ENCODE measurements at regions not wholly inside any gene's neighbourhood (a gene's known extent, or its start where the extent isn't known, plus 50 kb on each side); places are given as distances from the start of the nearest gene placed in this dataset.

GRCh38 chr2:146228020-146228393 lies 1616.8 kb upstream of the ACVR2A start:
- H2AFZ ChIP-seq = no peak overlapping the region
- H3K9ac ChIP-seq = no peak overlapping the region
- H3K4me2 ChIP-seq (ENCODE audit: low read length) = no peak overlapping the region
- no peaks in the 10 kb centered on the region for H3K36me3 ChIP-seq (ENCODE audit: control insufficient read depth, insufficient read depth, low read length)
- H3K4me3 ChIP-seq (ENCODE audit: low read depth, low read length) = no peak overlapping the region
- no peaks in the 10 kb centered on the region for H3K4me1 ChIP-seq
- H3K79me2 ChIP-seq = no peaks in the 10 kb centered on the region
- H3K27ac ChIP-seq = no peak overlapping the region
- H3K27me3 ChIP-seq (ENCODE audit: control insufficient read depth, insufficient read depth, low read length) = no peaks in the 10 kb centered on the region
- TF ChIP-seq CTCF (IDR thresholded peaks at IDR 0.05) = no peak
- no peaks in the 10 kb centered on the region for H3K9me3 ChIP-seq (ENCODE audit: control insufficient read depth, low read length)

- Histone ChIP-seq H3K9me3 (ENCODE audit: control insufficient read depth, low read length) (no peaks in the 10 kb centered on the region), H3K36me3 (ENCODE audit: control insufficient read depth, insufficient read depth, low read length) (no peaks in the 10 kb centered on the region), H3K9ac (no peak overlapping the region), H3K4me1 (no peaks in the 10 kb centered on the region), H2AFZ (no peak overlapping the region), H3K4me3 (ENCODE audit: low read depth, low read length) (no peak overlapping the region), H3K79me2 (no peaks in the 10 kb centered on the region), H3K27me3 (ENCODE audit: control insufficient read depth, insufficient read depth, low read length) (no peaks in the 10 kb centered on the region), H3K27ac (no peak overlapping the region), H3K4me2 (ENCODE audit: low read length) (no peak overlapping the region)
- no peak for TF ChIP-seq CTCF (IDR thresholded peaks at IDR 0.05)
These were observed 1617.4 kb upstream of the ACVR2A start for GRCh38 chr2:146227152-146228019.

GRCh38 chr2:146226077-146226476 lies 1618.8 kb upstream of the ACVR2A start:
- no peak for TF ChIP-seq CTCF (IDR thresholded peaks at IDR 0.05)
- H2AFZ ChIP-seq = no peak overlapping the region
- no peak overlapping the region for H3K27ac ChIP-seq
- H3K4me2 ChIP-seq (ENCODE audit: low read length) = no peak overlapping the region
- H3K9ac ChIP-seq = no peak overlapping the region
- H3K9me3 ChIP-seq (ENCODE audit: control insufficient read depth, low read length) = no peaks in the 10 kb centered on the region
- no peaks in the 10 kb centered on the region for H3K4me1 ChIP-seq
- H3K27me3 ChIP-seq (ENCODE audit: control insufficient read depth, insufficient read depth, low read length) = no peaks in the 10 kb centered on the region
- no peaks in the 10 kb centered on the region for H3K79me2 ChIP-seq
- no peak overlapping the region for H3K4me3 ChIP-seq (ENCODE audit: low read depth, low read length)
- H3K36me3 ChIP-seq (ENCODE audit: control insufficient read depth, insufficient read depth, low read length) = no peaks in the 10 kb centered on the region

GRCh38 chr2:146221826-146222225 lies 1623.0 kb upstream of the ACVR2A start:
- H3K27ac ChIP-seq = no peak overlapping the region
- H3K27me3 ChIP-seq (ENCODE audit: control insufficient read depth, insufficient read depth, low read length) = no peaks in the 10 kb centered on the region
- H3K9me3 ChIP-seq (ENCODE audit: control insufficient read depth, low read length) = no peaks in the 10 kb centered on the region
- no peaks in the 10 kb centered on the region for H3K4me1 ChIP-seq
- no peak overlapping the region for H3K9ac ChIP-seq
- no peaks in the 10 kb centered on the region for H3K79me2 ChIP-seq
- no peak overlapping the region for H2AFZ ChIP-seq
- no peak for TF ChIP-seq CTCF (IDR thresholded peaks at IDR 0.05)
- no peak overlapping the region for H3K4me2 ChIP-seq (ENCODE audit: low read length)
- H3K4me3 ChIP-seq (ENCODE audit: low read depth, low read length) = no peak overlapping the region
- H3K36me3 ChIP-seq (ENCODE audit: control insufficient read depth, insufficient read depth, low read length) = no peaks in the 10 kb centered on the region

- H3K4me2 ChIP-seq (ENCODE audit: low read length) = no peak overlapping the region
- H3K9ac ChIP-seq = no peak overlapping the region
- H3K4me1 ChIP-seq = no peaks in the 10 kb centered on the region
- no peak overlapping the region for H3K27ac ChIP-seq
- TF ChIP-seq CTCF (IDR thresholded peaks at IDR 0.05) = no peak
- H3K79me2 ChIP-seq = no peaks in the 10 kb centered on the region
- no peak overlapping the region for H3K4me3 ChIP-seq (ENCODE audit: low read depth, low read length)
- no peaks in the 10 kb centered on the region for H3K36me3 ChIP-seq (ENCODE audit: control insufficient read depth, insufficient read depth, low read length)
- no peaks in the 10 kb centered on the region for H3K27me3 ChIP-seq (ENCODE audit: control insufficient read depth, insufficient read depth, low read length)
- no peaks in the 10 kb centered on the region for H3K9me3 ChIP-seq (ENCODE audit: control insufficient read depth, low read length)
- H2AFZ ChIP-seq = no peak overlapping the region
These were observed 1623.9 kb upstream of the ACVR2A start for GRCh38 chr2:146220957-146221356.

Data from parathyroid adenoma (tissue), 2 donors.